ENCODE measurements at regions not wholly inside any gene's neighbourhood (a gene's known extent, or its start where the extent isn't known, plus 50 kb on each side); places are given as distances from the start of the nearest gene placed in this dataset.

DNA sequence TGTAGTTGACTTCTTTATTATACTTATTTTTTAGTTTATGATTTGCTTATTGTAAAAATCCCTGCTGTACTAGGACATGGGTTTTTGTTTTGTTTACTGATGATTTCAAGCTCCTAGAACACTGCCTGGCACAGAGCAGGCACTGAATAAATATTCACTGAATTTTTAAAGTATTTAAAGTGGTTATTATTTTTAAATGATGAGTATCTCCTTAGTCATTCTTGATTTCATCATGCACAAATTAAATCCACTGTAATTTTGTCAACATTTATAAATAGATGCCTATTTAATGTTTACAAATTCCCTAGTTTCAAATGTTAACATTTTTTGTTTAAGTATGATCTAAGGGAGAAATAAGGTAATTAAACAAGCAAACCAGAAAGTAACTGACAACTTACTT is 367.9 kb upstream of the SLIT2 start:
- Histone ChIP-seq H3K79me2 (ENCODE audit: low read depth) (no peaks in the 10 kb centered on the region), H3K27me3 (ENCODE audit: insufficient read depth, low read depth) (no peaks in the 10 kb centered on the region), H3K4me2 (no peak overlapping the region), H3F3A (ENCODE audit: insufficient read depth, low read depth) (no peaks in the 10 kb centered on the region), H3K4me3 (no peak overlapping the region), H3K4me1 (replicated peaks; ENCODE audit: insufficient read depth) (no peaks in the 10 kb centered on the region), H2AFZ (no peak overlapping the region), H3K36me3 (ENCODE audit: low read depth) (no peaks in the 10 kb centered on the region), H3K27ac (no peak overlapping the region), H4K20me1 (ENCODE audit: insufficient read depth) (no peaks in the 10 kb centered on the region), H3K9me3 (ENCODE audit: insufficient read depth, low read depth) (no peaks in the 10 kb centered on the region), H3K9me2 (ENCODE audit: insufficient read depth) (no peaks in the 10 kb centered on the region)
- TF ChIP-seq, protein P1, sequence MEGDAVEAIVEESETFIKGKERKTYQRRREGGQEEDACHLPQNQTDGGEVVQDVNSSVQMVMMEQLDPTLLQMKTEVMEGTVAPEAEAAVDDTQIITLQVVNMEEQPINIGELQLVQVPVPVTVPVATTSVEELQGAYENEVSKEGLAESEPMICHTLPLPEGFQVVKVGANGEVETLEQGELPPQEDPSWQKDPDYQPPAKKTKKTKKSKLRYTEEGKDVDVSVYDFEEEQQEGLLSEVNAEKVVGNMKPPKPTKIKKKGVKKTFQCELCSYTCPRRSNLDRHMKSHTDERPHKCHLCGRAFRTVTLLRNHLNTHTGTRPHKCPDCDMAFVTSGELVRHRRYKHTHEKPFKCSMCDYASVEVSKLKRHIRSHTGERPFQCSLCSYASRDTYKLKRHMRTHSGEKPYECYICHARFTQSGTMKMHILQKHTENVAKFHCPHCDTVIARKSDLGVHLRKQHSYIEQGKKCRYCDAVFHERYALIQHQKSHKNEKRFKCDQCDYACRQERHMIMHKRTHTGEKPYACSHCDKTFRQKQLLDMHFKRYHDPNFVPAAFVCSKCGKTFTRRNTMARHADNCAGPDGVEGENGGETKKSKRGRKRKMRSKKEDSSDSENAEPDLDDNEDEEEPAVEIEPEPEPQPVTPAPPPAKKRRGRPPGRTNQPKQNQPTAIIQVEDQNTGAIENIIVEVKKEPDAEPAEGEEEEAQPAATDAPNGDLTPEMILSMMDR (conservative IDR thresholded peaks at IDR 0.05) = no peak
- no peak for TF ChIP-seq EZH2 (IDR thresholded peaks at IDR 0.05; ENCODE audit: low read depth)
- intact Hi-C loops (cut with micrococcal nuclease; ENCODE audit: unreplicated experiment) = no loop called here
- ChIA-PET POLR2A (ENCODE audit: unreplicated experiment) (no interaction called here), CTCF (no interaction called here)
- no peak for DNase-seq
- BruUV-seq (replicated peaks) = no TSS peak

DNA sequence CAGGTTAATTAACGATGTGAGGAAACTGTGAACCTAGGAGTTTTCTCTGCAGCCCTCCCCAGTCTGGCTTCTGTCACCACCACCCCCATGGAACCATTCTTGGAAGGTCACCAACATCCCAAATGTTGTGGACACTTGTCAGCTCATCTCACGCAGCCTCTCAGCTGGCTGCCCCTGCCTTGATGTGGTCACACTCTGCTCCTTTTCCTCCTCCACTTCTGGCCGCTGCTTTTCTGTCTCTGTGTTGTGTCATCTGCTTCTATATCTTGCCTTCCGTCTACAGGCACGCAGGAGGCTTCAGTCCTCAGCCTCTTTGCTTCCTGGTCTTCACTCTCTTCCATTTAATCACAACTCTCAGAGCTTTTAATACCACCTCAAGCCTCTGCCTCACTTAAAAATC is 371.5 kb upstream of the SLIT2 start:
- POLR2A ChIA-PET (ENCODE audit: unreplicated experiment) = no interaction called here
- intact Hi-C loops (cut with micrococcal nuclease; ENCODE audit: unreplicated experiment) = no loop called here

DNA sequence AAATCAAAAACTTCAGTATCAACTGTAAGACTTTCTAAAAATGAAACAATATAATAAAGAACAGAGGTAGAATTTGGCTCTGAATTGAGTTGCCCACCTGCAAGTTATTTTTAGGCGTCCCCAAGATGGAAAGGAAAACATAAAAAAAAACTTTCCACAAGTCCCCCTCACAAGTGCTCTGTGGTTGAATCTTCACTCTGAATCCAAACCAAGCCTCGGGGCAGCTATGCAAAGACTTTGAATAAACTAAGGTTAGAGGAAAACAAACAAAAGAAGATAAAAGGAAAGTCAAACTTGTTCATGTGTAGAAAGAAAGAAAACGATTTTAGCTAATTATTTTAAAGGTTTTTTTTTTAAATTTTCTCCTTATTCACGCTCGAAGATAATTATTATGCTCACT is 372.4 kb upstream of the SLIT2 start:
- Histone ChIP-seq H3K9me2 (ENCODE audit: insufficient read depth) (no peaks in the 10 kb centered on the region), H3F3A (ENCODE audit: insufficient read depth, low read depth) (no peaks in the 10 kb centered on the region), H3K4me3 (no peak overlapping the region), H2AFZ (no peak overlapping the region), H3K27ac (no peak overlapping the region), H3K4me1 (replicated peaks; ENCODE audit: insufficient read depth) (no peaks in the 10 kb centered on the region), H3K79me2 (ENCODE audit: low read depth) (no peaks in the 10 kb centered on the region), H3K9me3 (ENCODE audit: insufficient read depth, low read depth) (no peaks in the 10 kb centered on the region), H3K27me3 (ENCODE audit: insufficient read depth, low read depth) (no peaks in the 10 kb centered on the region), H3K4me2 (no peak overlapping the region), H3K36me3 (ENCODE audit: low read depth) (no peaks in the 10 kb centered on the region), H4K20me1 (ENCODE audit: insufficient read depth) (no peaks in the 10 kb centered on the region)
- TF ChIP-seq EZH2 (IDR thresholded peaks at IDR 0.05; ENCODE audit: low read depth) = no peak
- TF ChIP-seq, protein P1 (conservative IDR thresholded peaks at IDR 0.05) = no peak
- no peak for DNase-seq
- no TSS peak for BruUV-seq (replicated peaks)
- intact Hi-C loops (cut with micrococcal nuclease; ENCODE audit: unreplicated experiment) = no loop called here
- ChIA-PET CTCF (no interaction called here), POLR2A (ENCODE audit: unreplicated experiment) (no interaction called here)

More for the DNA sequence above, 371.5 kb upstream of the SLIT2 start:
- Histone ChIP-seq H3K9me2 (ENCODE audit: insufficient read depth) (no peaks in the 10 kb centered on the region), H3K9me3 (ENCODE audit: insufficient read depth, low read depth) (no peaks in the 10 kb centered on the region), H3K4me2 (no peak overlapping the region), H3K79me2 (ENCODE audit: low read depth) (no peaks in the 10 kb centered on the region), H3F3A (ENCODE audit: insufficient read depth, low read depth) (no peaks in the 10 kb centered on the region), H3K27me3 (ENCODE audit: insufficient read depth, low read depth) (no peaks in the 10 kb centered on the region), H3K27ac (no peak overlapping the region), H4K20me1 (ENCODE audit: insufficient read depth) (no peaks in the 10 kb centered on the region), H3K4me3 (no peak overlapping the region), H3K36me3 (ENCODE audit: low read depth) (no peaks in the 10 kb centered on the region), H3K4me1 (replicated peaks; ENCODE audit: insufficient read depth) (no peaks in the 10 kb centered on the region), H2AFZ (no peak overlapping the region)
- TF ChIP-seq, protein P1 (conservative IDR thresholded peaks at IDR 0.05) = no peak
- TF ChIP-seq EZH2 (IDR thresholded peaks at IDR 0.05; ENCODE audit: low read depth) = no peak
- no TSS peak for BruUV-seq (replicated peaks)
- DNase-seq = no peak
- CTCF ChIA-PET = no interaction called here

Measured in PC-9 (cell line).